Pancreas (tissue), 10 donors: ENCODE measurements at regions not wholly inside any gene's neighbourhood (a gene's known extent, or its start where the extent isn't known, plus 50 kb on each side); places are given as distances from the start of the nearest gene placed in this dataset.

Source experiments
- ATAC-seq, 4 donors: fragments of 200-7000 bp; cut with Tn5 transposase; one replicate each; pipeline versions ENCODE4 v1.8.0 to v1.9.1; 2020; ENCODE audit warnings: mild to moderate bottlenecking in 4 of 4, moderate library complexity in 4 of 4
- DNase-seq, 6 donors: peaks; one replicate each; pipeline ENCODE4 v3.0.0-alpha.2; 2020
- FAIRE-seq: peaks from 2 replicates; lab custom pipeline; 2012; peaks lifted over from hg19 to GRCh38; lab: Jason Lieb, UNC
- H3K27ac ChIP-seq, 4 donors: fragments of 200-600 bp; sonication (generic); 1 replicate in 3 of 4; 2 replicates in 1 of 4; pipeline versions ENCODE4 v1.5.0 to v1.8.0; 2020
- H3K27me3 ChIP-seq, 4 donors: fragments of 200-600 bp; one replicate each; pipeline ENCODE4 v1.8.0; 2021
- H3K36me3 ChIP-seq, 3 donors: fragments of 200-600 bp; sonication (generic) in 1 of 3; one replicate each; pipeline versions ENCODE4 v1.5.0 to v1.8.0; 2020 to 2021
- H3K4me1 ChIP-seq, 3 donors: fragments of 200-600 bp; one replicate each; pipeline ENCODE4 v1.8.0; 2021
- H3K4me3 ChIP-seq, 4 donors: fragments of 200-600 bp; sonication (generic) in 2 of 4; one replicate each; pipeline versions ENCODE4 v1.5.0 to v1.8.0; 2020 to 2021
- H3K9me3 ChIP-seq, 4 donors: fragments of 200-600 bp; one replicate each; pipeline ENCODE4 v1.8.0; 2021
- CTCF ChIP-seq, 4 donors: fragments of 200-600 bp; sonication (generic) in 3 of 4; IDR thresholded peaks; one replicate each; pipeline versions ENCODE4 v1.5.0 to v1.8.0; 2021; ENCODE audit warnings: antibody characterized with exemption in 4 of 4
- WGBS, 2 donors: extraction: QIAGEN DNeasy Blood & Tissue Kit; methylation state at CpG; one replicate each; pipeline ENCODE4 v1.1.7; 2013; 5-methylcytosine and 5-hydroxymethylcytosine counted together
- intact Hi-C, 3 donors: fragments of 100-400 bp; cut with DNase I; formaldehyde crosslinking; loops; one replicate each; pipeline versions ENCODE4 v1.11.1 to v1.14.2; 2022
- donor health status: healthy with polysubstance abuse.
- donor health status: DM: no; HTN: no; CAD: no; lungs with moderate emphysema.
- donor health status: DM: no; HTN: no; CAD: no.
- donor health status: control.
- donor health status: control.
- donor health status: Bipolar disorder and iron deficiency.
- donor health status: DM: yes; HTN: yes; CAD: no.
- donor health status: DM: no; HTN: no; CAD: no.
- donor health status: DM: no; HTN: no; CAD: no.
- donor health status: DM: yes; HTN: yes; CAD: no.

- DNase-seq (no peak), ATAC-seq (no peak), FAIRE-seq (no peak)
- no peak for TF ChIP-seq CTCF (IDR thresholded peaks at IDR 0.05)
- Histone ChIP-seq H3K27me3 (no peaks in the 10 kb centered on the region), H3K27ac (no peak overlapping the region), H3K9me3 (no peaks in the 10 kb centered on the region), H3K4me3 (no peak overlapping the region), H3K36me3 (no peaks in the 10 kb centered on the region), H3K4me1 (no peaks in the 10 kb centered on the region)
- intact Hi-C loops: no loop called here
These were observed 259.3 kb downstream of the TUSC1 start for GRCh38 chr9:25418974-25419373.

GRCh38 chr9:25415718-25416117 is 262.5 kb downstream of the TUSC1 start:
- FAIRE-seq (no peak), DNase-seq (no peak), ATAC-seq (no peak)
- Histone ChIP-seq H3K36me3 (no peaks in the 10 kb centered on the region), H3K4me3 (no peak overlapping the region), H3K9me3 (no peaks in the 10 kb centered on the region), H3K4me1 (no peaks in the 10 kb centered on the region), H3K27ac (no peak overlapping the region), H3K27me3 (no peaks in the 10 kb centered on the region)
- TF ChIP-seq CTCF (IDR thresholded peaks at IDR 0.05): no peak
- 38 to 71% methylated on average over 1 of the region's 1 CpG for WGBS, 2 donors
- intact Hi-C loops: no loop called here

- DNase-seq: no peak
These were observed 265.6 kb downstream of the TUSC1 start for GRCh38 chr9:25412646-25413045.

GRCh38 chr9:25397746-25398145 is 280.5 kb downstream of the TUSC1 start:
- H3K9me3 ChIP-seq: no peaks in the 10 kb centered on the region
- no peak overlapping the region for H3K4me3 ChIP-seq
- no peaks in the 10 kb centered on the region for H3K36me3 ChIP-seq
- no peak for ATAC-seq
- TF ChIP-seq CTCF (IDR thresholded peaks at IDR 0.05): no peak
- no peak for DNase-seq
- intact Hi-C loops: no loop called here
- FAIRE-seq: no peak
- peaks cover 0 to 5% (median 0%) of the 10 kb centered on the region in 4 donors for H3K27me3 ChIP-seq
- no peak overlapping the region for H3K27ac ChIP-seq
- H3K4me1 ChIP-seq: no peaks in the 10 kb centered on the region

More at GRCh38 chr9:25412646-25413045, 265.6 kb downstream of the TUSC1 start:
- H3K27ac ChIP-seq: no peak overlapping the region
- no peaks in the 10 kb centered on the region for H3K36me3 ChIP-seq
- FAIRE-seq (no peak), ATAC-seq (no peak)
- no peaks in the 10 kb centered on the region for H3K4me1 ChIP-seq
- no peak for TF ChIP-seq CTCF (IDR thresholded peaks at IDR 0.05)
- 50 to 54% methylated on average over 1 of the region's 1 CpG for WGBS, 2 donors
- H3K9me3 ChIP-seq: no peaks in the 10 kb centered on the region
- H3K27me3 ChIP-seq: no peaks in the 10 kb centered on the region
- intact Hi-C loops: no loop called here
- H3K4me3 ChIP-seq: no peak overlapping the region

- H3K27ac ChIP-seq: no peak overlapping the region
- no peak overlapping the region for H3K4me3 ChIP-seq
- no peak for TF ChIP-seq CTCF (IDR thresholded peaks at IDR 0.05)
- ATAC-seq (no peak), DNase-seq (no peak), FAIRE-seq (no peak)
- peaks cover 0 to 5% (median 0%) of the 10 kb centered on the region in 4 donors for H3K27me3 ChIP-seq
- intact Hi-C loops: no loop called here
- no peaks in the 10 kb centered on the region for H3K36me3 ChIP-seq
- no peaks in the 10 kb centered on the region for H3K4me1 ChIP-seq
- H3K9me3 ChIP-seq: no peaks in the 10 kb centered on the region
These were observed 281.4 kb downstream of the TUSC1 start for GRCh38 chr9:25396828-25397227.
